NCI-H748 (cell line): ENCODE measurements at regions not wholly inside any gene's neighbourhood (a gene's known extent, or its start where the extent isn't known, plus 50 kb on each side); places are given as distances from the start of the nearest gene placed in this dataset.

Source experiments
- DNase-seq: peaks from one replicate; lab custom pipeline; 2025; ENCODE audit not compliant: unreplicated experiment; lab: John Stamatoyannopoulos, UW

DNA sequence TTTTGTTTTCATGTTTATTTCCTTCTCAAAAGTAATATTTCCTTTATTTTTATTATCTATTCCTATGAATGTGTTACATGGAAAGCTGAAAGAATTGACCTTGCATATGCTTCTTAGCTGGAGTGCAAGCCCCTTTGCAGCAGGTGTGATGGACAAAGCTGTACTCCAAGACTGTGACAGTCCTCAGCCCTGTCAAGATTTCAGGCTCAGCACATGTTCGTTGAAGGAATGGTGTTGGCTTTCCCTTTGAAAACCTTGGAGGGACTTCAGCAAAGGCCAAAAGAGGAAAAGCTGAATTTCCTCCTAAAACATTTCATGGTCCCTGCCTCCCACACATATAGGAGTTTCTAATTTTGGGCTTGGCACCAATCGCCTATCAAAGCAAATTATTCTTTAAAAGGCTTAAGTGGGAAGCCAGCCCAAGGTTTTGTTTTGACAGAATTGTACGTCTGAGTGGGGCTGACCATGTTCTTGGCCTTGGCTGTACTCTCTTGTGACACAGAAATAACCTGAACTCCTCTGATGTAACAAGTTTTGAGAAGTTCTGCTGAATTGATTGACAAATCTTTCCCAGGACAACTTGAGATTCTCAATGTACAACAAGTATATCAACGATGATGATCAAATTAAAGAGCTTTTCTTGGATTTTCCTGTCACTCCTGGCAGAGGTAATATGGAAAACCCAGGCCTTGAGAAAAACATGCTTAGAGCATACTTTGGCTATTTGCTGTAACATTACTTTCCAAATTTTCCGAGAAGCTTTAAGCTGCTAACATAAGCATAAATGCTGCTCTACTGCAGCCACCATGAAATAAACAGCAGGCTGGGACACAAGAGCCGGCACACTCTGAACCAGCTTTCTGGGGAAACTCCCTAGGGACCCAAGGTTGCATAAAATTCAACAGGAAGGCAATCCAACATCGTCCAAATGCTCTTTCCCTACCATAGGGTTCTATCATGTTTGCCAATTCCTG is 135.7 kb upstream of the ZNF648 start:
- no peak for DNase-seq

- no peak for DNase-seq
Observed at GRCh38 chr1:182195733-182196132, 134.2 kb upstream of the ZNF648 start.

GRCh38 chr1:182193908-182194550 is 132.5 kb upstream of the ZNF648 start:
- no peak for DNase-seq

- DNase-seq, result no peak
Observed at GRCh38 chr1:182192966-182193365, 131.5 kb upstream of the ZNF648 start.

- no peak for DNase-seq
Observed at GRCh38 chr1:182192215-182192614, 130.7 kb upstream of the ZNF648 start.

DNA sequence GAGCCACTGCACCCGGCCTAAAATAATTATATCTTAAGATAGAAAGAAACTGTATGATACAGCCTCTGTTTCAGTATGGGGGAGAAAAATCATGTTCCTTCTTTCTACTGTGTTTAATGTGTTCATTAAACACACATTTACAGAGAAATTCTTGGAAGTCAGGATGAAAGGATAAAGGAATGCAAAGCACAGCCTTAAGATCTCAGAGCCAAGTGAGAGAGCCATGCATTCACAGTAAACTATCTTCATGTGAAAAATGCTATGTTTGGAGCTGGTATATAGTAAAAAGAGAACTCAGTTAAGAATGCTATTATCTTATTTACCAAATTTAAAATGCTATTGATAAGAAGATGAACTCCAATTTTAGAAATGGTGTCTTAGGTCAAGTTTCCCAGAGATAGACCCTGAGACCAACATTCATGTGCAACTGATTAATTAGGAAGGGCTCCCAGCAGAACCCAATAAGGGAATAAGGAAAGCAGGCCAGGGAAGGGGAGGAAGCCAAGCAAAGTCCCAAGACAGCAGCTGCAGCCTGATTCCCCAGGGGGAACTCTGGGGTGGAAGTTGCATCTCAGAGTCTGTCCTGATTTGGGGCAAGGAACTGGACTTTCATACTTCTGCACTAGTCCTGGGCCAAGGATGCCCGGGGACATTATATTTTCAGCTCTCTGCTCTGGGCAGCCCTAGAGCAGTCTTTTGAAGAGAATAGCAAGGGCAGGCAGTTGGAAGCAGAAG is 130.0 kb upstream of the ZNF648 start:
- no peak for DNase-seq

DNA sequence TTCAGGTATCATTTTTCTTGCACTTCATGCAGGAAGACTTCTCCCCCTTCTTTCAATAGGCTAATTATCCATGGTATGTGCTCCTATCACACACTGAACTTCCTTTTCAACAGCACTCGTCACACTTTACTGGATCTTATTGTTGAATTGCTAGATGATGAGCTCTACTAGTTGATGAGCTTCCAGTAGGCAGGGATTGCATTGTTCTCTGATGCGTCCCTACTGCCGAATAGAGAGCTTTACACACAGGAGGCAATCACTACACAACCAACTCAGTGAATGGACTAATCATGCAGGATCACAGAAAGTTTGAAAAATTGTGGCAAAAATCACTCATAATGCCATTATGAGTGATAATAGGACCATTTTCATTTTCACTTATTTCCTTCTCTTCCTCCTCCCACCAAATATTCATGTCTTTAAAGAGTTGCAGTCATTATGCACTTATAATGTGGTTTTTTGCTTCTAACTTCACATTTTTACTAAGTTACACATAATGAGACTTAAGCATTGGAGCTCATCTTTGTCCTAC is 128.1 kb upstream of the ZNF648 start:
- DNase-seq, result no peak

DNA sequence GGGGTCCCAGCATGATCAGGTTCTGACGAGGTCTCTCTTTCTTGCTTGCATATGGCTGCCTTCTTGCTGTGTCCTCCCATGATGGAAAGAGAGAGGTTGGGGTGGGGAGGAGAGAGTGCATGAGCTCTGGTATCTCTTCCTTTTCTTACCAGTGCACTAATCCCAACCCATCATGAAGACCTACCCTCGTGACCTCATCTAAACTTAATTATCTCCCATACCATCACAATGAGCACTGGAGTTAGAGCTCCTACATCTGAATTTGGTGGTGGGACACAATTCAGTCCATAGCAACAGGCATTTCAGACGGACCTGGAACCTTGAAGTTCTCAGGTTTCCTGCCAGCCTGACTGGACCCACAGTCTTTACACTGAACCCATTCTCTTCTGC is 125.2 kb upstream of the ZNF648 start:
- DNase-seq, result no peak

DNA sequence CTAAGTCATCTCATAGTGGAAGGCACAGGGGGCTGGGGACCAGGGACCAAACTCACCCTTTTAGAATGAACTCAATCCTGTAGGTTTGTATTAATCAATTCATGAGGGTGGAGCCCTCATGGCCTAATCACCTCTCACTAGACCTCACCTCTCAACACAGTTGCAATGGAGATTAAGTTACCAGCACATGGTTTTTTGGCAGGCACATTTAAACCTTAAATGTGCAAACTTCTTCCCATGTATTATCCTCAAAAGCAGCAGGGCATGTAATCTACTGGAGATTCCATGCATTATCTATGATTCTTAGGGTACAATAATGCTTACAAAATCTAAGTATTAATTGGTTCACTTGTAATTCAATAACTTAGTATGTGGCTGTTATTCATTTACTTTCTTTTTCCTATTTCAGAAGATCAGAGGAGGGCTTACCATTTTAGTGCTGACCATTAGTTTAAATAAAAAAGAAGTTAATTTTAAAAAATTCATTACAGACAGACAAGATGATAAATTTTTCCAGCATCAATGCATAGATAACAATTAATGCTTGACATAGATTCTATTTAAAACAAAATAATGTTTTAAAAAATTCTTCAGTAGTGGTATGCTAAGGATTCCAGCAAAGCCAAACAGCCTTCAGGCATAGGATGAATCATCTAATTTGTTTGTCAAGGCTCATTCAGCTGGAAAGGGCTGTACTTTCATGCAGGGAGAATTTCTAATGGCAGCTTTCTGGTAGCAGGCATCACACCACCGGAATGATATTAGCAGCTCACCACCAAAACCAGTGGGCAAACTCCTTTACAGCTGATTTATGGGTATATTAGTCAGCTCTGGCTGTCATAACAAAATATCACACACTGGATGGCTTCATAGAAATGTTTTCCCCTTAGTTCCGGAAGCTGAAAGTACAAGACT is 124.6 kb upstream of the ZNF648 start:
- DNase-seq, result no peak

DNA sequence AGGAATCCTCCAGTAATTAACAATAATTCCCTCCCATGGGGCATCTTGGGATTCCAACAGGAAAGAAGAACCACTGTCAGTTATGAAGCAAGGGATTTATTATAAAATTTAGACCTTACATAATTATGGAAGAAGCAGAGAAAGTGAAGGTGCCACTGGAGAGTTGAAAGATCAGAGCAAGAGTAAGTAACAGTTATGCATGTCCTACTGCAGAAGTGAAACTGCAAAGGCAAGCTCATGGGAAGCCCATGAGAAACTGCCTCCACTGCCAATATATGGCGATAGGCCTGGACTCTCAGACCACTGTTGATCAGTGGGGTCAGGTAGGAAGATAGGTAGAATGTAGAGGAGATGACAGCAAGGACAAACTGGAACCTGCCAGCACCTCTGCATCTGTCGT is 123.6 kb upstream of the ZNF648 start:
- no peak for DNase-seq

GRCh38 chr1:182183606-182184005 is 122.1 kb upstream of the ZNF648 start:
- DNase-seq, result no peak

- DNase-seq, result no peak
Observed at GRCh38 chr1:182182311-182182710, 120.8 kb upstream of the ZNF648 start.

DNA sequence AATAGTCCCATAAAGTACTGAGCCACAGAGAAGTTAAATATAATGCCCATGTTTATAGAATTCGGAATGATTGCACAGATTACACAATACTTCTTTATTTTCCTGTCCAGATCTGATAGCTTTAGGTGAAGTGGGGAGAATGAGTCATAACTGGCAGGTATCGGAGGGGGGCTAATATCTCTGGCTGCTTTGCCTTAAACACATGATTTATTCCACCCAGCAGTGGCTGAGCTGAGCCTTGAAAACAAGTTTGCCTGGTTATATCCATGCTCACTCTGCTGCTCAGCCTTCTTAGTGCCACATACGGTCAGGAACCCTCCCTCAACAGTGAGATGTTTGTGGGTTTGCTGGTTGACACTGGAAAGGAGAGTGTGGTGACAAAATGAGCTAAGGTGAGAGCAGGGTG is 119.7 kb upstream of the ZNF648 start:
- no peak for DNase-seq

- peak; percentile 97 for DNase-seq
Observed at GRCh38 chr1:182175361-182175931, 113.9 kb upstream of the ZNF648 start.

GRCh38 chr1:182174513-182174855 is 113.0 kb upstream of the ZNF648 start:
- DNase-seq, result no peak

- DNase-seq, result no peak
Observed at GRCh38 chr1:182173808-182174512, 112.4 kb upstream of the ZNF648 start.

DNA sequence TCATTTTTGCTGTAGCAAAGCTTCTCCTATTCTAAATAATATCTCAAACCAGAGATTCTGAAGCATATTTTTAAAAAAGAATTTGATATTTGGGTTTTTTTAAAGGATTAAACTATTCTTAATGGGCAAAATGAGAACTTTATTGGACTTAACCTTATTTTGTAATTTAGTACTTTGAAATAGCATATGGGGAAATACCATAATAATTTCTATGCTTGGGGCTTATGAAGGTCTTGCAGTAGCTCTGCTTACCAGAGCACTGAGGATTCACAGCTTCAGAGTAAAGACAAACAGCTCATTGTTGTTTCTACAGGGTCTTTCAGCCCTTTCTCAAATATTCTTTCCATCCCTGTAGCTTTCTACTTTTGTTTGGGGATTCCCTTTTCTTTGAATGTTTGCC is 111.2 kb upstream of the ZNF648 start:
- DNase-seq, result no peak

- no peak for DNase-seq
Observed at GRCh38 chr1:182170891-182171461, 109.5 kb upstream of the ZNF648 start.

GRCh38 chr1:182169203-182169602 is 107.7 kb upstream of the ZNF648 start:
- no peak for DNase-seq
